NCI-H510A treated with DMSO at 0.1 percent for 48 hours (cell line): ENCODE measurements at regions not wholly inside any gene's neighbourhood (a gene's known extent, or its start where the extent isn't known, plus 50 kb on each side); places are given as distances from the start of the nearest gene placed in this dataset.

Experiments
- DNase-seq: peaks from one replicate; lab custom pipeline; 2025; lab: John Stamatoyannopoulos, UW

GRCh38 chr2:15794608-15795134 is 145.7 kb upstream of the MYCN start:
- DNase-seq = no peak

DNA sequence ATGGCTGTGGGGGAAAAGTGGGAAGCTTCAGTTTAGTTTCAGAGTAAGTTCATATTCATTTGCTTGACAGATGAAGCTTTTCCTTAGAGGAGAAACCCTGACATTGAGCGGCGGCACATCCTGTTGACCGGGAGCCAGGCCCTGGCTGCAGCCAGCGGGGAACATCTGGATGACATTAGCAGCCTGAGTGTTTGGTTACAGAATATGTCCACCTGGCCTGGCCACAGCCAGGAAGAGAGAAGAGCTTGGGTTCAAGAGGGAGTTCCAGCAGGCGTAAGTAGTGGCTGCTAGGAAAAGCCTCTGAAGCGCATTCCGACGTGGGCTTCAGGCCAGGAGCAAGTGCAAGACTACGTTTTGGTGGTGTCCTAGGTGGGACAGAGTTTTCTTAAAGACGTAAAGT is 144.9 kb upstream of the MYCN start:
- no peak for DNase-seq

DNA sequence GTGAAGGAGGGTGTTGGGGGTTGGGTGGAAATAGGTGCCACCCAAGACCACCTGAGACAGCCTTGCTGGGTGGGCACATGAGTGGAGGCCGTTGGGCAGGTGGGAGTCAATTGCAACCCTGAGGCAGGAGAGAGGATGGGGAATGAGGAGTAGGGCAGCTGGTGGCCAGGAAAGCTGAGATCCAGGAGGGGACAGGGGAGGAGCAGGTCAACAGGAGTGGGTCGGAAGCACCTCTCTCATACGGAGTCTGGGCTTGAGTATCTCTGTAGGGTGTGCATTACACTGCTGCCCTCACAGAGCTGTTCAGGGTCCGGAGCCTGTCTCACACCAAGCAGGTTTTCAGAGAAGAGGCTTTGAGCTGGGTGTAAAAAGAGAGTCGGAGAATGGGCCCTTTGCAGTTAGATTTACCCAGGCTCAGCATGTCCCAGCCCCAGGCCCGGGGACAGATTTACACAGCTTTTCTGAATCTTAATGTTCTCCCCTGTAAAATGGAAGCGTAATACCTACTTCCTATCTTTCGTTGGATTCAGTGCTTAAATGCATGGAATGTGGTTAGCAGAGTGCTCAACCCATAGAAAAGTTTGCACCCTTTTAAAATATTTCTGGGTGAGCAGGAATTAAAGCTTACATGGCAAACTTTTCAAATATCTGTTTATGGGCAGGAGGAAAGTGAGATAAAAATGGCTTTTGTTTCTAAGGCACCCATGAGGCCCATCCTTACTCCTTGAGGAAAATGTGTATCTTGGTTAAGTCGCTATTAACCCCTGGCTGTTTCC is 144.0 kb upstream of the MYCN start:
- DNase-seq = no peak

GRCh38 chr2:15797231-15797938 is 143.0 kb upstream of the MYCN start:
- DNase-seq = no peak

DNA sequence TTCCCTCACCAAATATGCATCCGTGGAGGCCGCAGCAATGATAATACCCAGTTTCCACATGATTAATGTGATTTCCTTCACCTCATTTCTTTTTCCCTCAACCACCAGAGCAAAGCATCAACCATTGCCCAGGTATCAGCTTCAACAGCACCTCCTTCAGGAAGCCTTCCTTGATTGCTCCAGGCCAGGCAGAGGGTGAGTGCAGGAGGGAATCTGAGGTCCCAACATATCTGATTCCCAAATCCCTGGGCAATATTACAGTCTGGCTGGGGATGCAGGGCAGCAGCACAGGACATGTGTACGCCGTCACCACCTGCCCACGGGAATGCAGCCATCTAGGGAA is 142.4 kb upstream of the MYCN start:
- no peak for DNase-seq

DNA sequence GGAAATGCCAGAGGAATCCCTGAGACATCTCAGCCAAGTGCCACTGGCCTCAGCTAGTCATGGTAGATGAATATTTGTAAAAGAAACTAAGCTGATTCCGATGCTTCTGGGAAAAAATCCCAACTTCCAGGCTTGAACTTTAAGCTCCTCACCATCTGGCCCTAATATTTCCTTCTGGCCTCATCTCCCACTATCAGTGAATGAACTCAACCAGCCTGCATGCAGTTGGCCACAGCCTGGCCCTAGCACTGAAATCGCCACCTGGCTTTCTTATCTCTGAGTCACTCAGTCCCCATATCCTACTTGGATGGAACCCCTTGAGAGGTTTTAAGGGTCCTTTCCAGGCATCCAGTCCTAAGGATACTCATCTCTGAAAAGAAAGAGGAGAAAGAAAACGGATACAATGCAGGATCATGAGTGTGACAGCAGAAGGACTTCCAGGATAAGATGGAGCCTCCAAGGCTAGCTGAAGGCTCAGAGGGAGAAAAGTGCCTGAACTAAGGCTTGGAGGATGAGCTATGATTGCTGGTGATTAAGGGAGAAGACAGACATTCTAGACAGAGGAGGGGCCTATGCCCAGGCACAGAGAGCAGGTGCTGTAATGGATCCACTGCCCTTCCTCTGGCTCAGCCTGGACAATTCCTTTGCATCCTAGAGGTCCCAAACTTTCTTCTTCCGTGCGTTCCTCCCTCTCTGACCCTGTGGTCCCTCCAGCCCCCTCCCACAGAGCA is 141.5 kb upstream of the MYCN start:
- DNase-seq = no peak

DNA sequence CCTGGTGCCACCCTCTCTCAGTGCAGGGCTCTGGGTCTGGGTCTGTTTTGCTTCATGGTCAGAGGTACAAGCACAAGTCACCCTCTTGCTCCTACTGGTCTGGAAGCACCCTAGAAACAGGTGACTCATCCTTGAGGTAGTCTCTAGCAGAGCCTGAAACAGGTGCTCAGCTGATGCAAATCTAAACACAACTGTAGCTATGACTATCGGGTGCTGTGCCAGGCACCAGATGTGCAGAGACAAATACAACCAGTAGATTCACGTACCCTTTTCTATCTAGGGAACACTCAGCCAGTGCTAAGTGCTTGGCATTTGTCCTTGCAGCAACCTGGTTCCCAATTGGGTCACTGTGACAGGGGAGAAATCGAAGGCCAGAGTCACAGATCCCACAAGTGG is 140.9 kb upstream of the MYCN start:
- no peak for DNase-seq

GRCh38 chr2:15800495-15801329 is 139.6 kb upstream of the MYCN start:
- no peak for DNase-seq

- no peak for DNase-seq
Observed at GRCh38 chr2:15801439-15801838, 138.9 kb upstream of the MYCN start.

- no peak for DNase-seq
Observed at GRCh38 chr2:15801904-15802303, 138.4 kb upstream of the MYCN start.

GRCh38 chr2:15802657-15803542 is 137.4 kb upstream of the MYCN start:
- DNase-seq = no peak

GRCh38 chr2:15803543-15804245 is 136.7 kb upstream of the MYCN start:
- DNase-seq = no peak

DNA sequence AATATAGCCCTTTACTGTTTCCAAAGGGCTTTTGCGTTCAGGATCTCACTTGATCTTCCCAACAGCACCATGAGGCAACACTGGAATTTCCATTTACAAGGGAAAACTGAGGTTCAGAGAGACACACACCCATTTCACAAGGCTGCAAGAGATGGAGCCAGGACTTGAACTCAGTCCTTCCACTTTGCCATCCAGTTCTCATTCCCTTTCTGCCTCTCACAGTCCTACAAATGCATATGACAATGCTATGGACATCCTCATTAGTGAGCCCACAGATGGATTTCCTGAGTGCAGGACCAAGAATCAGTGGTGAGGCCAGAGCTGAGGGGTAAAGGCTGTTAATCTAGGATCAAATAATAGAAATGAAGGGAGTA is 136.1 kb upstream of the MYCN start:
- DNase-seq = no peak

DNA sequence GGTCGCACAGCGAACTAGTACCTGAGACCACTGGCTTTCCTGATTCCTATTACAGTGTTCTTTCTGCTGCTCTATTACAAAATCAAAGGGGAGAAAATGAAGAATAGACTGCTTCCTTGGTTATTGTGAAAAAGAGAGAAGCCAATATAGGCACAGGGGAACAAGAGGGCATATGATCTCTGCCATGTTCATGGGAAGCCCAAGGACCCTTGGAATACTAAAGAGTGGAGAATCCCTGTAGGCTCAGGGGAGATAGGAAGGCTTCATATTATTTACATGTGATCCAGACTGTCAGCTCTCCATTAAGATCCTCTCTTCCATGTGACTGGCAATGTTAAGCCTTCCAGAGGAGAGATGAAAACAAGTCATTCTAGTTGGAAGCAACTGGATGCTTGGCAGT is 135.7 kb upstream of the MYCN start:
- no peak for DNase-seq

DNA sequence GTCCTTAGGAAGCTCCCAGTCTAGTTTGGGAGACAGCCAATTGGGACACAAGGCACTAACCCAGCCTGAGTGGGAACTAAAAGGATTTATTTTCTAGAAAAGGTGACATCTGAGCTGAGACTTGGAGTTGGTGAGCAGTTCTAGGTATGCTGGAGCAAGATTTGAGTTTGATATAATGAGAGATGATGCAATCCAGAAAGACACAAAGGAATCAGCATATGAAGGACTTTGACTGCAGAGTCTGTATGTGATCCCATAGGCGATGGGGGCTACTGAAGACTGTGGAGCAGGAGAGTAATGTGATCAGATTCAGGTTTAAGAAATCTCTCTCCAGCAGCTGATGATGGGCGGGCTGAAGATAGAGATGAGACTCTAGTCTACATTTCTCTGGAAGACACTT is 135.1 kb upstream of the MYCN start:
- no peak for DNase-seq

DNA sequence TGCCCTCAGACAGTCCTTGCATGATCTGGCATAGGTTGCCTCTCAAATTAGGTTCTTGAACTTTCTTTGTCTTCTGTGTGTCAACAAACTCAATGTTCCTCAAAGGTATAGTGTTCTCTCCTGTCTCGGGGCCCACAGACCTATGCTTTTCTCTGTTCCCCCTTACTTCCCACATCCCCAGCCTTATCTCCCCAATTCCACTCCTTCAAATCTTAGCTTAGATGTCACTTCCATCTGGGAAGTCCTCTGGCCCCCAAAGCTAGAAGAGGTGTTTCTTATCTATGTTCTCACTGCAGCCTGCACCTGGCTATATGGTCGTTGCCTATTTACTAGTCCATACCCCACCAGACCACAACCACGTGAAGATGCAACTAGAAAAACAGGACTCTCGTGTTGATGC is 134.6 kb upstream of the MYCN start:
- DNase-seq = no peak

DNA sequence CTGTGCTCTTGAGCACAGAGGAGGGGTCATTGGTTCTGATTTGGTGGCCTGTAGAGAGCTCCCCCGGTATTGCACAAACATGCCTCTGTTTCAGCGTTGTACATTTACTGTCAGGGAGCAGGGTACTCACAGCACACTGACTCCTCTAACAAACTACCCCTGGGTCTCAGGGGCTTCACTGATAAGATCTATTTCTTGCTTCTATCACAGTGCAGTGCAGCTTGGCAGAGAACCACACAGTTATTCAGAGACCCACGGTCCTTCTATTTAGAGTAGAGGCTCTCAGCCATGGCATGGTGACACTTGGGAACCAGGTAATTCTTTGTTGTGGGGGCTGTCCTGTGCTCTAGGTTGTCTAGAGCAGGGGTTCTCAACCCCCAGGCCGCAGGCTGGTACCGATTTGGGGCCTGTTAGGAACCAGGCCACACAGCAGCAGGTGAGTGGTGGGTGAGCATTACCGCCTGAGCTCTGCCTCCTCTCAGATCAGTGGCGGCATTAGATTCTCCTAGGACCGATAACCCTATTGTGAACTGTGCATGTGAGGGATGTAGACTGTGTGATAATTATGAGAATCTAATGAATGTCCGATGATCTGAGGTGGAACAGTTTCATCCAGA is 133.4 kb upstream of the MYCN start:
- DNase-seq = no peak

DNA sequence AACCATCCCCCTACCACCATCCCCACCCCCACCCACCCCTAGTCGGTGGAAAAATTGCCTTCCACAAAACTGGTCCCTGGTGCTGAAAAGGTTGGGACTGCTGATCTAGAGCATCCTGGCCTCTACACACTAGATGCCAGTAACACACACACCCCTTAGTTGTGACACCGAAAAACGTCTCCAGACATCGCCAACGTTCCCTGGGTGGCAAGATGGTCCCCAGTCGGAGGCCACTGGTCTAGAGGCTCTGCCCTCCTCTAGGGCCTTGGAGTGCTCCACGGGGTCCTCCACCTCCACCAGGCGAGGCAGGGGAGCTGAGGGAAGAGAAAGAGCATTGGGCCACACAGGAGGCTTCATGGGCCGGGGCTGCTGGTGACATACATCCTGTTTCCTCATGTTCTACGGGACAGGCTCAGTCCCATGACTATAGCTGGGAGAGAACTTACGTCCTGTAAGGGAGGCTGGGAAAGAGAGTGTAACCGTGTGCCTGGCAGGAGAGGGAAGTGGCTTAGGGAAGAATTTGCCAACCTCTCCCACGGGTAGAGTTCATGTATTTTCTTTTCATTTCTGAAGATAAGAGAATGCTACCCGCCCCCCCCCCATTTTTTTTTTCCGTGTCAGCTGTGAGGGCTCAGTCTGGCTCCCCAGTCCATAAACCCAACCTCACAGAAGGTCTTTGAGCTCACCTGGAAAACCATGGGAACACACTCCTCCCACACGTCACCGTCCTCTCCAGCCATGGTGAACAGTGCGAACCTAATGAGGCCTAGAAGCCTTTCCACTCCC is 132.7 kb upstream of the MYCN start:
- DNase-seq = no peak
